GM19455 (cell line): ENCODE measurements at regions not wholly inside any gene's neighbourhood (a gene's known extent, or its start where the extent isn't known, plus 50 kb on each side); places are given as distances from the start of the nearest gene placed in this dataset.
"Not testable (repeated sequence)": the region's sequence is repeated elsewhere in the genome, so short reads cannot be mapped to it uniquely, and the experiment has no call there.

Experiments used
- ATAC-seq: cut with Tn5 transposase; IDR thresholded peaks from one replicate; pipeline ENCODE4 v1.9.1; 2021; ENCODE audit not compliant: unreplicated experiment

GRCh38 chr9:10818206-10818605 is 205.4 kb upstream of the PTPRD start:
- no peak for ATAC-seq

DNA sequence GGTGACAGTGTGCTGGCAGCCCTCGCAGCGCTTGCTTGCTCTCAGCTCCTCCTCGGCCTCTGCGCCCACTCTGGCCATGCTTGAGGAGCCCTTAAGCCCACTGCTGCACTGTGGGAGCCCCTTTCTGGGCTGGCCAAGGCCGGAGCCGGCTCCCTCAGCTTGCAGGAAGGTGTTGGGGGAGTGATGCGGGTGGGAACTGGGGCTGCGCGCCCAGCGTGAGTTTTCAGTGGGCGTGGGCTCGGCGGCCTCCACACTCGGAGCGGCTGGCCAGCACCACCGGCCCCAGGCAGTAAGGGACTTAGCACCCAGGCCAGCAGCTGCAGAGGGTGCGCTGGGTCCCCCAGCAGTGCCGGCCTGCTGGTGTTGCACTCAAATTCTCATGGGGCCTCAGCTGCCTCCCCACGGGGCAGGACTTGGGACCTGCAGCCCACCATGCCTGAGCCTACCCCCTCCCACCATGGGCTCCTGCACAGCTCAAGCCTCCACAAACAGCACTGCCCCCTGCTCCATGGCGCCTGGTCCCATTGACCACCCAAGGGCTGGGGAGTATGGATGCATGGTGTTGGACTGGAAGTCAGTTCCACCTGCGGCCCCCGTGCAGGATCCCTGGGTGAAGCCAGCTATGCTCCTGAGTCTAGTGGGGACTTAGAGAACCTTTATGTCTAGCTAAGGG is 223.1 kb upstream of the PTPRD start:
- ATAC-seq = no peak

DNA sequence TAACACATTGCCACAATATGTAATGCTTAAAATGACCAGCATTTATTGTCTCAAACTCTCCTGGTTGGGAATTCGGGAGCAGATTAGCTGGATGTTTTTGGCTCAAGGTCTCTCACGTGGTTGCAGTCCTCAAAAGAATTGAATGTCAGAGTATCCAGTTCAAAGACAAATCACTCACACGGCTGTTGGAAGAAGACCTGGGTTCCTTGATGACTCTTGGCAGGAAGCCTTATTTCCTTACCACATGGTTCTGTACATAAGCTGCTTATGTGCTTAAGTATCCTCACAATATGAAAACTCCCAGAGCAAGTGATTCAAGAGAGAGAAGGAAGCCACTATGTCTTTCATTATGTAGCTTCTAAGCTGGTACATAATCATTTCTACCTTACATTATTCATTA is 230.3 kb upstream of the PTPRD start:
- no peak for ATAC-seq

- no peak for ATAC-seq
Measured at GRCh38 chr9:10855847-10856246, 243.0 kb upstream of the PTPRD start.

DNA sequence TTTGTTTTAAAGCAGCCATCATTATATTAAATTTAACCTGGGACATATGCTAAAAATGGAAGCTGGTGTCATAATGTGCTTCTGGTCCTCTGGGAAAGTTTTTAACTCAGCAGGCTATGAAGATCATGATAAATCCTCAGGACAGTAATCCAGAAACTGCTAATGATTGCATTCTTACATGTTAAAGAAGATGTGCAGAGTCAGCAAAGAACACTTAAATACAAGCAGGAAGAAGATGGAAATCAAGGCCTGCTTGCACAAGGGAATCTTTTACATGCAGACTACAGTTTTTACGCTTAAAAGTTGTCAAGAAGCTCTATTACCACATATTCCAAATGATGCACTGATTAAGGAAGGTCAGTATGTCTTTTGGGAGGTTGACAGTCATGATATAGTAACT is 246.0 kb upstream of the PTPRD start:
- ATAC-seq = no peak

- no peak for ATAC-seq
Measured at GRCh38 chr9:10863476-10863875, 250.7 kb upstream of the PTPRD start.

- ATAC-seq = no peak
Measured at GRCh38 chr9:10867194-10867593, 254.4 kb upstream of the PTPRD start.

DNA sequence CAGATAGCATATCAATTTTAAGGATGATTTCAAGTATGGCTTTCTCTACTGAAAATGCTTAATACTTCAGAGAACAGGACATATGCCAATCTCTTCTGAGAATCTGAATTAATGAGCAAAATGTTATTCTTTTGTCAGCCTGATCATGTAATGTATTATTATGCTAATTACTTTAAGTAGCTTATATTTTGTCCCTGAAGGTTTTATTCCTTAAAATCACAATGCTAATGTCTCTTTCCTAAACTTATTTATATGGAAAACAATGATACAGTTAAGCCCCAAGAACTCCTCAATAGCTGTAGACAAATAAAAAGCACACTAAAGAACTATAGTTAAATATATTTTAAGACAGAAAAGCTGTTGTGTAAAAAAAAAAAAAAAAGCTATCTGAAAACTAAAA is 256.9 kb upstream of the PTPRD start:
- no peak for ATAC-seq

GRCh38 chr9:10873999-10874398 is 261.2 kb upstream of the PTPRD start:
- no peak for ATAC-seq

GRCh38 chr9:10875752-10876151 is 262.9 kb upstream of the PTPRD start:
- ATAC-seq = no peak

DNA sequence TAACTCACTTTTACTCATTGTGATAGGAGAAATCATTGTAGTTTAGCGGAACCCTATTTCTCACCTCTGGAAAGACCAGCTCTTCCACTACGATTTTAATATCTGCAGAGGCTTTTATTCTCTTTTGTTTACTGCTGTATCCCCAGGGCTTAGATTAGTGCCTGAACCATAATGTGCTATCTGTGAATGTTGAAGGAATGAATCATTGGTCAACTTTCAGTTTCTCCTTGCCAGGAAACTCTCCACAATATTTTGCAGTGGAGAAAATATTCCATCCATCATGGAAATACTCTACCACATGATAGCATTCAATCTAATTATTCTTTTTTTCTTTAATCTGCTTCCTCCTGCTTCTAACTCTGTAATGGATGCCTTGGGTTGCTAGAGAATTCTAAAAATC is 263.5 kb upstream of the PTPRD start:
- ATAC-seq = no peak

GRCh38 chr9:10890266-10890665 is 277.5 kb upstream of the PTPRD start:
- not testable (repeated sequence) for ATAC-seq

- no peak for ATAC-seq
Measured at GRCh38 chr9:10899509-10899908, 286.7 kb upstream of the PTPRD start.

GRCh38 chr9:10903969-10904368 is 291.2 kb upstream of the PTPRD start:
- no peak for ATAC-seq

GRCh38 chr9:10910779-10911178 is 298.0 kb upstream of the PTPRD start:
- no peak for ATAC-seq

DNA sequence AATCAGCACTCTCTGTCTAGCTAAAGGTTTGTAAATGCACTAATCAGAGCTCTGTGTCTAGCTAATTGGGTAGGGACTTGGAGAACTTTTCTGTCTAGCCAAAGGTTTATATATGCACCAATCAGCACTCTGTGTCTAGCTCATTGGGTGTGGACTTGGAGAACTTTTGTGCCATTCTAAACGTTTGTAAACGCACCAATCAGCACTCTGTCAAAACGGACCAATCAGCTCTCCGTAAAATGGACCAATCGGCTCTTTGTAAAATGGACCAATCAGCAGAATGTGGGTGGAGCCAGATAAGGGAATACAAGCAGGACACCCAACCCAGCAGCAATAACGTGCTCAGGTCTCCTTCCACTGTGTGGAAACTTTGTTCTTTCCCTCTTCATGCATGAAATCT is 298.6 kb upstream of the PTPRD start:
- no peak for ATAC-seq

- ATAC-seq = no peak
Measured at GRCh38 chr9:10917001-10917400, 304.2 kb upstream of the PTPRD start.

- ATAC-seq = no peak
Measured at GRCh38 chr9:10921671-10922070, 308.9 kb upstream of the PTPRD start.

GRCh38 chr9:10925896-10926295 is 313.1 kb upstream of the PTPRD start:
- no peak for ATAC-seq

GRCh38 chr9:10928372-10928771 is 315.6 kb upstream of the PTPRD start:
- ATAC-seq = no peak

- ATAC-seq = no peak
Measured at GRCh38 chr9:10930081-10930480, 317.3 kb upstream of the PTPRD start.

DNA sequence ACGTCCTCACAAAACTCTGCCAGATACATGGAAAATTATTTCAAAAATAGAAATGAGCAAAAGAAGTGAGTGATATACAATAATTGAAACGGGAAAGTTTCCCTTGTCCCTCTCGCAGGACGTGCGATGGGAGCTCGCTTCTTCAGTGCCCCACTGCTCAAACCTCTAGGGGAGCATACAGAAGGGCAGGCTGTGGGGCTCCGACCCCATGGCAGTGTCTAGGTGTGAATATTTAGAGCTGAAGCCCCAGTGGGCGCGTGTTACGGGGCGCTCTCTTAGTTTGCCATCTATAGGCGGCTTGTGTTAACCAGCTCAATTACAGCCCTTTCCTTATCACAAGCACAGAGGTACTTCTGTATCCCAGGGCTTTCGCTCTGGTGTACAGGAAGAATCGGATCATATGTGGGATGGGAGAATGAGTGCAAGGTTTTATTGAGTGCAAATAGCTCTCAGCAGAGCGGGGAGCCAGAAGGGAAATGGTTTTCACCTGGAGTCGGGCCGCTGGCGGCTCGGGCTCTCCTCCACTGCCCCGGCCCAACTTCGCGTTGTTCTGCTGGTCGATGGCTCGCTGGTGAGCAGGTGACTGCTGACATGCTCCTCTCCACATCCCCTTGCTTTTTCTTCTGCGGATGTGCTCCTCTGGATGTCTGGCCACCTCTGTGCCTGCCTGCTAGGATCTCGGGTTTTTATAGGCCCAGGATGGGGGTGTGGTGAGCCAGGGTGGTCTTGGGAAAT is 334.0 kb upstream of the PTPRD start:
- ATAC-seq = no peak

- no peak for ATAC-seq
Measured at GRCh38 chr9:10957878-10958277, 345.1 kb upstream of the PTPRD start.
